ENCODE measurements at regions not wholly inside any gene's neighbourhood (a gene's known extent, or its start where the extent isn't known, plus 50 kb on each side); places are given as distances from the start of the nearest gene placed in this dataset.

DNA sequence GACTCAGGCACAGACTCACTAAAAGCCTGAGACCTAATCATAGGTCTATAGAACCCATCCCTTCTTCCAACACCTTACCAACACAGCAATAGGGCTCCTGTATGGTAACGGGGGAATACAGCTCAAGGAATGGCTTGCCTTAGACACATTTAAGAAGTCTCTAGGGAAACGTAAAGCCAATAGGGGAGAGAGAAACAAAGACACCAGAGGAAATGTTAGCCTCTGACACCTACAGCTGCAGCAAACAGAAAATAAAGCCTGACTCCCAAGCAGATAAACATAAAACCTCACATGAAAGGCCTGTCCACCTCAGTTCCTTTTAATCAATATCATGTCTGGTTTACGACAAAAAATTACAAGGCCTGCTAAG lies 51.1 kb upstream of the NCOA1 start:
- DNase-seq, result no peak

DNA sequence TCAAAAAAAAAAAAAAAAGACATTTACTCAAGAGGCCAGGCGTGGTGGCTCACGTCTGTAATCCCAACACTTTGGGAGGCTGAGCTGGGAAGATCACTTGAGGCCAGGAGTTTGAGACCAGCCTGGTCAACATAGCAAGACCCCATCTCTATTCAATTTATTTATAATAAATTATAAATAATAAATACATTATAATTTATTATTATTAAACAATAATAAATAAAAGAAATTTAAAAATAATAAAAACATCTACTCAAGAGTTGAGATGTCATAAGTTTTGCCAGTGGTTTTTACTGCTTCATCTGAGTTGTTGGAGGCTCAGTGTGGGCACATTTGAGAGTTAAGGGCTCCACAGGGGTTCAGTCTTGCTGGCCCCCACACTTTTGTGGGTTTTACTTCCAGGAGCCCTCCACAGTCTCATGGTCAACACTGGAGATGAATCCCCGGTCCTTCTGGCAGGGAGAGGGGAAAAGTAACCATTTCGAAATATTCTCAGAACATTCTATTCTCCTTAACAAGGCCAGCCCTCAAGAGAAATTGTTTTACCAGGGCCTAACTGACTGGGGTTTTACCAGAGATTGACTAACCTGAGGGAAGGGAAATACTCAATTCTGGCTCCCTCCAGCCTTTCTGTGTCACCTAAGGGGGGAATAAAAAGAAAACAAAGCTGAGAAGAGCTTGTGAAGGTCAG lies 51.6 kb upstream of the NCOA1 start:
- no peak for DNase-seq

DNA sequence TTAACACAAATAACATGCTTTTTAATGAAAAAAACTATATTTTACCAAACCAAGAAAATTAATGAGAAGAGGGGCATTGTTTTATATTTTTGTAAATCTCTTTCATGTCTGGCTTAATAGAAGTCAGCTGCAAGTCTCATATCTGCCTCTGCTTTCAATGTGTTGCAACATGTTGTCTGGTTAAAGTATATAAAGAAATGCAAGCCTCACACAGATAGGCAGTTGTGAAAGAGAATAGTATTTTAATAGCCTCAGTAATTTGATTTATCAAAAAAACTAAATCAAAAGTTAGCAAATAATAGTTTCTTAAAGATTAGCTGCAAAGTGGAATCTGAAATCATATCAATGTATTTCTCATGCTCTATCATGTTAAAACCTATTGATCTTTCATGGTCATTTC lies 52.9 kb upstream of the NCOA1 start:
- DNase-seq, result no peak

DNA sequence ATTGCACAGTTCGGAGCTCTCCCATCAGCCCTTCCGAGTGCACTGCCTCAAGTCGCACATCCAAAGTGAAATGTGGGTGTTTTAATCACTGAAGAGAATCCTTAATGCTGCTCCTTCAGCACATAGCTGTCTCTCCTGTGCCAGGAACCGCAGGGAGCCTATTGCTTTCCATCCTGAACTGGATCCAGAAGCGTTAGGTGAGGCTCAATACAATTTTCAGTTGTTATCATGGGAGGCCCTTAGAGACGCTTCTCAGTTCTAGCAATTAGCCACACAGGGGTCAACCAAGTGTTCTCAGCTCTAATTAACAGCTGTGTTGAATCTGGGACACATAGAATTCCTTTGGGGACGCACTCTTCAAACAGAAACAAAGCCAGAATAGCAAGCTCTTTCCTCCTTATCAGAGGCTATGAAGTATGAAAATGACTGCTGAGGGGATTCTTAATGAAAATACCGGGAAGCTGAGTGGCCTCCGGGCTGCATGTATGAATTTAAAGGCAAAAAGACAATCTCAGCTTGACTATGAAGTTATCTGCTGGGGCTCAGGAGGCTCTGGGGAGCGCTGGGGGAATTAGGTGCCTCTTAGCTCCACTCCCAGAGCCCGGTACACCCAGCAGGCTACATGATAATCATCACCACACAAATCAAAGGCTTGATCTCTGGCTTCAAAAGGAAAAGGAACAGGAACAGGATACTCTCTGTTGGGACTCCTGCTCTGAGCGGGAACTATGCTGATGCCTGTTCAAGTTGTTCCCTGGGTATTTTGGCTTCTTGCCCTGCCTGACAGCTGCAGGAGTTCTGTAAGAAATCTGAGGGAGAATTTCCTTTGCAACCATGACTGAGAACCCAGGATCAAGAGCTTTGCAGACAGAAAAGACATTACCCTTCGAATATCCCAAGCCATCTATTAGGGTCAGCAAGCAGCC lies 55.4 kb upstream of the NCOA1 start:
- no peak for DNase-seq

DNA sequence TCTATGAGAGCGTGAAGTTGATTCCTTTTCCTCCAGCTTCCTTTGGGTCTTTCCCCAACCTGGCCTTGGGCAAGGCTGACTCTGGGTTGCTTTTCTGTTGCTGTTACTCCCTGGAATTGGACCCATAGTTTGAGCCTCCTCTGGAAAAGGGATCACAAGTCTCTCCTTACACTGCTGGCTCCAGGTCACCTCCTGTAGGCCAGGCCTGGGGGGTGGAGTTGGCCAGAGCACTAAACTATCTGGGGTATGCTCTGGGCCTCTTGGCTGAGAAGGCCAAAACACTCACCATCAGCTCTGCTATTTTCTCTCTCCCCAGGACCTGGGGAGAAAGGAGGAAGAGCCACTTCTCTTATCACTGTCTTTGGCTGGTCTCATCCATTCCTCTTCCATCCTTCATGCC lies 56.5 kb upstream of the NCOA1 start:
- no peak for DNase-seq

DNA sequence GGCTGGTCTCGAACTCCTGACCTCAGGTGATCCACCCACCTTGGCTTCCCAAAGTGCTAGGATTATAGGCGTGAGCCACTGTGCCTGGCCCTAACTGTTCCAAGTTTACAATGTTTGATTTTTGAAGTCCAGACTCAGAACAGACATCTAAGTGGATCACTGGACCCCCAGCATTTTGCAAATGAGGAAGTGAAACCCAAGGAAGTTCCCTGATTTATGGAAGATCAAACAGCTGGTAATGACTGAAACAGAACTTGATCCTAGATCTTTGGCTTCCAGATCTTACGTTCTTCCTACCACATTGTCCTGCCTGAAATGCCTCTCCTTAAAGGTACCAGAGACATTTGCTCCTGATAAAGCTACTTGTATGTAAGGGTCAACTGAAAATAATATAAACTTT lies 58.3 kb upstream of the NCOA1 start:
- DNase-seq, result no peak

DNA sequence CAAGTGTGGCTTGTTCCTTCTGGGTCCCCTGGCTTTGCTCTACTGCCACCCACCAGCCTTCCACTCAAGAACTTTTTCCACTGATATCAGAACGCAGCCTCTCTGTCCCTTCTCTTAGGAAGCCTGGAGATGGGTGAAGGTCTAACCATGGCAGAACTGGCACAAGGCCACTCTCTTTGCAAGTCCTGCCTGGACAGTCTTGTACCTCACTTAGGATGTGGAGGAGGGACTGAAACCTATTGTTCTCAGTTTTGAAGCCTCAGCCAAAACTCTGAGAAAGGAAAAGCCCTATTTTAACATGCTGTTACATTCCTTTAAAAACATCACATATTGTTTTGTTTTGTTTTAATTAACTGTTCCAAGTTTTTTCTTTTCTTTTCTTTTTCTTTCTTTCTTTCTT lies 58.9 kb upstream of the NCOA1 start:
- no peak for DNase-seq

DNA sequence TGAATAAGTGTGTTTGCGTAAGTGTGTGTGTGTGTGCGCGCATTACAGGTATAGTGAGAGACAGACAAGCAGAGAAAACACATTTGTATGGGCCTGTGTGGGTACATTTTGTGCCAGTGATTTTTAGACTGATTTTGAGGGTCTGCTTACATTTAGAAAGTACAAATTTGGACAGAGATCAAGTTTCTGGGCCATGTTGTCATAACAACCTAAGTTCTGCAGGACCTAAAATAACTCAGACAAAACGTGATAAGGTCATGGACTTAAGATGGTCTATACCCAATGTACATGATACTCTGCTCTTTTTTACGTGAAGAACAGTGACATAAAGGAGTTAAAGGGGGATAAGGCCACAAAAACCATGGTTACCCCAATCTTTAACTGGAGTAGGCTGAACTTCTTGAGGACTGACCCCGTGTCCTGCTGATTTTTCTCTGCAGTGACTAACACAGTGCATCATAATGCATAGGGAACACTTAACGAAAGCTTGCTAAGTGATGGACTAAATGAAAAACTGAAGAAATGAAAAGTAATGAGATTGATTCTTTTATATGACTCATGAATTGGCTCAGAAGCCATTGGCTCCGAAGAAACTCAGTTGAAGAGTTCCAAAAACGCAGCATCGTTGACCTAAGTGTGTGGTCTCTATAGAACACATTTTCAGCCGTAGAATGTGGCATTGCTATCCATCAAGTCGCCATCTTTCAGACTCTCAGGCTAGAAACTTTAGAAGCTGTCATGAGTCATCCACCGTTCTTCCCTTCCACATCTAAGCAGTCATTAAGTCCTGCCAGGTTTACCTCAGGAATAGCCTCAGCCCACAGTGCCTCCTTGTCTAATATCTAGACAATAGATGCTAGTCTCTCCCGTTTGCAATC lies 61.6 kb upstream of the NCOA1 start:
- DNase-seq, result no peak

DNA sequence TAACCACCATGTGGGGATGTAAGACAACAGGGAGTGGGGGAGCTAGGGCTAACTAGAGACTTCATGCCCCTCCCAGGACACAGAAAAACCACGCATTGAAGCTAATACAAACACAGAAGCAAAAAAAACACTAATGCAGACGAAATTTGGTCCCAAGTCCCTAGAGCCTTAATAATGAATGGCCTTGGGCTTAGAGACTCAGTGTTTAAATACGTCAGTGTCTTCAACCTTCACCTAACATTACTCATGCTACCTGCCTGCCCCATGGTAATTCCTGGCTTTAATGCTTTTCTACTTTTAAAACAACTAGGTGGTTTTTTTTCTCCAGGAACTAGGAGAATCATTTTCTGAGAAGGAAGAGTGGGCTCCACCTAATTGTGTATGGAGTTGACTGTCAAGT lies 64.1 kb upstream of the ITSN2 start:
- DNase-seq, result no peak

DNA sequence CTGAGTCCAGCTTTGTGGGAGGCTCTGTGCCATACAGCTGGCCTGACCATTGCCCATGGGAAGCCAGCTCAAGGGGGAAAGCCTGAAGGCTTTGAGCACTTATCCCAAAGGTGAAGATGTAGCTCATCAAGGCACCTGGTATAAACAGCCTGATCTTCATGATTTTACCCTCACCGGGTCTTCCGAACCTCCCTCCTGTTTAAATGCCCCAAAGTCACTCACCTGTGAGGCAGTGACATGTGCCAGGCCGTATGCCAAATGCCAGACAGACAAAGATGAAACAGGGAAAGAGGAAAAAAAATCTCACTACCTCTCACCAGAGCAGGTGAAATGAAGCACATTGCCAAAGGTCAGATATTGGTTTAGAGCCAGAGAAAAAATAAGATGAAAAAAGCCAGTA lies 62.8 kb upstream of the ITSN2 start:
- DNase-seq, result no peak

DNA sequence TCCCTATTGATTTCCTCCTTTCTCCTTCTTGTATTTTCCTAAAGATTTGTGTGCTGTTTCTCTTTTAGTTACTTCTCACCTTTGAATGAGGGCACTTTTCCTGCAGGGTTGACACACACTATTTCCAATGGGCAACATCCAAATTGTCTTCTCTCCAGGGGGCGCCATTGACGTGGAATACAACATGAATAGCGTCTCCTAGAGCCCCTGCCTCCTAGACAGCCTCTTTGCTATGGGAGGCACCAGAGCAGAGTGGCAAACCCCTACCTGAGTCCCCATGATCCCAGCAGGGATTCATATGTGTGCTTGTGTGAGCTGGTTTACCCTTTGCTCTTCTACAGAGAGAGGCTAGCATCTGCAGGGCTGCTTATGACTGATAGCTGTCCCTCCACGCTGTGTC lies 61.3 kb upstream of the ITSN2 start:
- peak; percentile 21 for DNase-seq

DNA sequence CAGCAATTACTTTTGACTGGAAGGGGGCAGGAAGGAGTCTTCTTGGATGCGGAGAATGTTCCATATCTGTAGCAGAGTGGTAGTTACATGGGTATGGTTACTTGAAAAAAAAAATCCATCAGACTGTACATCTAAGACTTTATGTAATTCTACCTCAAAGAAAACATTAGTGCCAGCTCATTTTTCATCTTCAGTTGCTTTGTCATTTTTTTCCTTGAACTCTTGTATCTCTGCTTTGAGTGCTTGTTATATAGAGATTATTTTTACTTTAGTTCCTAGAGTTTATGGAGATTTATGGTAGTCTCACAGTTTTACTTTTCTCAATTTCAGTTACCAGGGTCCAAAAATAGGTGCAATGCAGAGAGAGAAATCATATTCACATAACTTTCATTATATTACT lies 60.0 kb upstream of the ITSN2 start:
- no peak for DNase-seq

DNA sequence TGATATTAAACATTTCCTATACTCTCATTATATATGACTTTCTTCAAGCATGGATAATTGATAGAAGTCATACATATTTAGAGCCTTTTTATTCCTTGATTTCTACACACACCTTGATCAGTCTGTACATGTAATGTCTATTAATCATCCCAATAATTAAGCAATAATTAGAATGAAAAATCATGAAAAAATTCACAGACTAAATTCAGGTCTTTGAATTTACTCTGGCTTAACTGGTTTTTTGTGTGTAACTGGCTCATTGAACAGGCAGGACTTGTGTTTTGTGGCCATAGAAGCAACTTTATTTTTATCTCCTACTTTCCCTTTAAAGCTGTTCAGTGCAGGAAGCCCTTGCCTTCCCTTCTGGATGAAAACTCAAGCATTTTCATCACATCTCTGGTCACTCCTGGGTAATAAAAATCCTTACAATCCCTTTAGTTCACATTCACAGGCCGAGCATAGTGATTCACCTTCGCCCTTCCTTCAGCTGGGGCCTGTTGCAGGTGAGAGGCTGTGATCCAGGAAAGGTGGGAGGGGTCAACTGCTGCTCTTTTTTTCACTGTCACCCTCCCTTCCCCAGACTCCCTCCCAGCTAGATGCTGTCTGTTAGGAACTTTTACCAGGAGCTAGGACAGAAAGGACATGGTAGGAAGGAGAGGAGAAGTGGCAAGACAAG lies 58.0 kb upstream of the ITSN2 start:
- no peak for DNase-seq

DNA sequence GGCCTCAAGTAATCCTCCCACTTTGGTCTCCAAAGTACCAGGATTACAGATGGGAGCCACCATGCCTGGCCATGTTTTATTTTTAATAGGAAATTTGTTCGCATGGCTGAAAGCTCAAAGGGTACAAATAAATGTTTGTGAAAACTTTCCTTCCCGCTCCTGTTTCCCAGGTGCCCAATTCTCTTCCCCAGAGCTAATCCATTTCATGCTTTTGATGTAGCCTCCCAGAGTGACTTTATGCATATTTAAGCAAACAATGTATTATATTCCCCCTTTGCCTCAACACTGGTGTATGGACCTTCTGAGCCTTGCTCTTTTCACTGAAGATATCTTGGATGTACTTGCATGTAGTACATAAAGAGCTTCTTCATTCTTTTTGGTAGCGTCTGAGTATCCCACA lies 52.5 kb upstream of the ITSN2 start:
- no peak for DNase-seq

DNA sequence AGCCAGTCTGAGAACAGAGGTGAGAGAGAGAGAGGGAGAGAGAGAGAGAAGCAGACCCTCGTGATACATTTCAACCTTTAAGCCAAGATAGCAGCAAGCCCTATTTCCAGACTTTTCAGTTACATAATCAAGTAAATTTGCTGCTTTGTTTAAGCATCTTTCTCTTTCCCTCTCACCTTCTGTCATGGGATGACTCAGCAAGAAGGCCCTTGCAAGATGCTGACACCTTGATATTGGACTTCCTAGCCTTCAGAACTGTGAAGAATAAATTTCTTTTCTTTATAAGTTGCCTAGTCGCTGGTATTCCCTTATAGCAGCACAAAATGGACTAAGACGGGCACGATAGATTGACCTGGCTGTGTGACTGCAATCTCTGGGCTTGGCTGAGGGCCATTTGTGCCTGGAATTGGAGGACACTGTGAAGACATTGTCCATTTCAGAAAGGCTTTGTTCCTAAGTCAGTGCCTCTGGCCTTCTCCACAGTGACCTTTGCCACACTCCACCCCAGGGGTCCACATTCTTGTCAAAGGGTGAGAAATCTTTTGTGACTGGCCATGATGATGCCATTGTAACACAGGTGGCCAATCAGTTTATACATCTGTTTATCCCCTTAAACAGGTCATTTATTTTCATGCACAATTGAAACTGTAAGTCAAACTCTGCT lies 51.3 kb upstream of the ITSN2 start:
- no peak for DNase-seq

DNA sequence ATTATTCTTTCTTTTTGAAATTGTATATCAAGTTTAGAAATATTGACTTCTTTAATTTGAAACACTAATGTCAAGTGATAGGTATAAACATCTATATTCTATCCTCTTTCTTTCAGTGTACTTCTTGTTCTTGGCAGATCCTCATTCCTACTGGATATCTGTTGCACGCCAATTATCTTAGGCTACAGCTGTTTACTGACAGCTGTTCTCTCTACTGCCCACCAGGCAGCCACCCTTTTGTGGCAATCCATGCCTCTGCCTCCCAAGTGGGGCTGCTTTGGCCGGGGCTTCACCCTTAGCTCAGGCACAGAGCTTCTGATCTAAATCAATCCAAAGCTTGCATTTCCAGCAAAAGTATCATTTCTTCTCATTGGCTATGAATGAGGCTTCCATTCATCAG lies 50.6 kb upstream of the ITSN2 start:
- DNase-seq, result no peak

DNA sequence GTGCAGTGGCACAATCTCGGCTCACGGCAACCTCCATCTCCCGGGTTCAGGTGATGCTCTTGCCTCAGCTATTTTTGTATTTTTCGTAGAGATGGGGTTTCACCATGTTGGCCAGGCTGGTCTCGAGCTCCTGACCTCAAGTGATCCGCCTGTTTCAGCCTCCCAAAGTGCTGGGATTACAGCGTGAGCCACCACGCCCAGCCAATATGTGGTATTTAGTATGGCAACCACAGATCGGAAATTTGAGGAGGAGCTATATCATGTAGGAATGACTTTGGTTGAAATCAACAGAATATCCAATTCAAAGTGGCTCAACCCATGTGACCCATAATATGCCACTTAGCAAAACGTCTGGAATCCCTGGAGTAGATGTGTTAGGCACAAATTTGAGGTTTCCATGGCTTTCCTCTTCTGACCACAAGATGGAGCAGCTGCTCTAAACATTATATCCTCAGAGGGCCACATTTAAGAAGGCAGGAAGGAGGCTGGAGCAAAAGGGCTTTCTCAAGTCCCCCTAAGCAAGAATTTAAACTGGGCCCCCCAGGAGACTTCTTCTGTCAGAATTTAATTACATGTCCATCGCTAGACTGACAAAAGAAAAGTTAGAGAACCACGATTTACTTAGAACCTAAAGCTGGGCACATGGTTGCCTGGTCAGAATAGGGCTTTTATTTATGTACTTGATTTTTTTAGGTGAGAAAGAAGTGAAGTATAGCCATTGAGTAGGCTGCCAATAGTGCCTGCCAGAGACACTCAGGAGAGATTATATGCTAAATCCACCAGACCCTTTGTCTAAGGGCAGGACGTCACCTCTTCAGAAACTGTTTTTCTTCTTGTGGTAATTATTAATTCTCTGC lies 49.6 kb upstream of the ITSN2 start:
- DNase-seq, result no peak

All from T-helper 9 cell (primary cell).